ENCODE measurements at regions not wholly inside any gene's neighbourhood (a gene's known extent, or its start where the extent isn't known, plus 50 kb on each side); places are given as distances from the start of the nearest gene placed in this dataset.

DNA sequence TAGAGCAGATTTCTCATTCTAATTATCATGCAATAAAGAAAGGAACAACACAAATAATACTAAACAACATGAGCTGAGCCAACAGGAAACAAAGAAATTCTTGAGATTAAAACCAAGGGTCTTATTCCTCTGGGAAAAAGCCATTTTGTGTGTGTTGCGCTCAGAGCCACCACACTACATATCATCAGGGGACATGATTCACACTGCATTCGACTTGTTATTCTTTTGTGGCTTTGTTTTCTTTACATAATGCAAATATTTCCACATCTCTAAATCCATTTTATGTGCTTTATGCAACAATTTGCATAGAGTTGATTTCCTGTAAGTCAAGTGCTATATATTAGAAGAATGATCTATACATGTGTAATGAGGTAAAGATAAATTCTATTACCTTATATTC, 719.6 kb downstream of the TBC1D32 start (continued):
- TF ChIP-seq, protein P1, sequence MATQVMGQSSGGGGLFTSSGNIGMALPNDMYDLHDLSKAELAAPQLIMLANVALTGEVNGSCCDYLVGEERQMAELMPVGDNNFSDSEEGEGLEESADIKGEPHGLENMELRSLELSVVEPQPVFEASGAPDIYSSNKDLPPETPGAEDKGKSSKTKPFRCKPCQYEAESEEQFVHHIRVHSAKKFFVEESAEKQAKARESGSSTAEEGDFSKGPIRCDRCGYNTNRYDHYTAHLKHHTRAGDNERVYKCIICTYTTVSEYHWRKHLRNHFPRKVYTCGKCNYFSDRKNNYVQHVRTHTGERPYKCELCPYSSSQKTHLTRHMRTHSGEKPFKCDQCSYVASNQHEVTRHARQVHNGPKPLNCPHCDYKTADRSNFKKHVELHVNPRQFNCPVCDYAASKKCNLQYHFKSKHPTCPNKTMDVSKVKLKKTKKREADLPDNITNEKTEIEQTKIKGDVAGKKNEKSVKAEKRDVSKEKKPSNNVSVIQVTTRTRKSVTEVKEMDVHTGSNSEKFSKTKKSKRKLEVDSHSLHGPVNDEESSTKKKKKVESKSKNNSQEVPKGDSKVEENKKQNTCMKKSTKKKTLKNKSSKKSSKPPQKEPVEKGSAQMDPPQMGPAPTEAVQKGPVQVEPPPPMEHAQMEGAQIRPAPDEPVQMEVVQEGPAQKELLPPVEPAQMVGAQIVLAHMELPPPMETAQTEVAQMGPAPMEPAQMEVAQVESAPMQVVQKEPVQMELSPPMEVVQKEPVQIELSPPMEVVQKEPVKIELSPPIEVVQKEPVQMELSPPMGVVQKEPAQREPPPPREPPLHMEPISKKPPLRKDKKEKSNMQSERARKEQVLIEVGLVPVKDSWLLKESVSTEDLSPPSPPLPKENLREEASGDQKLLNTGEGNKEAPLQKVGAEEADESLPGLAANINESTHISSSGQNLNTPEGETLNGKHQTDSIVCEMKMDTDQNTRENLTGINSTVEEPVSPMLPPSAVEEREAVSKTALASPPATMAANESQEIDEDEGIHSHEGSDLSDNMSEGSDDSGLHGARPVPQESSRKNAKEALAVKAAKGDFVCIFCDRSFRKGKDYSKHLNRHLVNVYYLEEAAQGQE (IDR thresholded peaks at IDR 0.05; ENCODE audit: unreplicated experiment): no peak
- TF ChIP-seq EZH2 (IDR thresholded peaks at IDR 0.05; ENCODE audit: low read depth, unreplicated experiment): no peak
- no peak for TF ChIP-seq ZNF331 (CRISPR knock-in tag; IDR thresholded peaks at IDR 0.05; ENCODE audit: low read depth)
- TF ChIP-seq NANOG (IDR thresholded peaks at IDR 0.05; ENCODE audit: borderline replicate concordance): no peak
- no peak for TF ChIP-seq ZNF114 (CRISPR knock-in tag; IDR thresholded peaks at IDR 0.05)
- TF ChIP-seq, protein P2, sequence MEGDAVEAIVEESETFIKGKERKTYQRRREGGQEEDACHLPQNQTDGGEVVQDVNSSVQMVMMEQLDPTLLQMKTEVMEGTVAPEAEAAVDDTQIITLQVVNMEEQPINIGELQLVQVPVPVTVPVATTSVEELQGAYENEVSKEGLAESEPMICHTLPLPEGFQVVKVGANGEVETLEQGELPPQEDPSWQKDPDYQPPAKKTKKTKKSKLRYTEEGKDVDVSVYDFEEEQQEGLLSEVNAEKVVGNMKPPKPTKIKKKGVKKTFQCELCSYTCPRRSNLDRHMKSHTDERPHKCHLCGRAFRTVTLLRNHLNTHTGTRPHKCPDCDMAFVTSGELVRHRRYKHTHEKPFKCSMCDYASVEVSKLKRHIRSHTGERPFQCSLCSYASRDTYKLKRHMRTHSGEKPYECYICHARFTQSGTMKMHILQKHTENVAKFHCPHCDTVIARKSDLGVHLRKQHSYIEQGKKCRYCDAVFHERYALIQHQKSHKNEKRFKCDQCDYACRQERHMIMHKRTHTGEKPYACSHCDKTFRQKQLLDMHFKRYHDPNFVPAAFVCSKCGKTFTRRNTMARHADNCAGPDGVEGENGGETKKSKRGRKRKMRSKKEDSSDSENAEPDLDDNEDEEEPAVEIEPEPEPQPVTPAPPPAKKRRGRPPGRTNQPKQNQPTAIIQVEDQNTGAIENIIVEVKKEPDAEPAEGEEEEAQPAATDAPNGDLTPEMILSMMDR (conservative IDR thresholded peaks at IDR 0.05; ENCODE audit: low read depth in 2 of 2): no peak
- no peak for TF ChIP-seq POLR2AphosphoS5 (IDR thresholded peaks at IDR 0.05; ENCODE audit: low read depth)

- Histone ChIP-seq H3K4me3 (no peak overlapping the region), H3K4me2 (no peak overlapping the region), H2AFZ (peak overlapping the region; percentile 44; the same call in 1 of the 2 replicates), H3F3A (replicated peaks; ENCODE audit: low read depth) (no peaks in the 10 kb centered on the region), H3K79me2 (replicated peaks; ENCODE audit: insufficient read depth) (no peaks in the 10 kb centered on the region), H3K27me3 (ENCODE audit: insufficient read depth) (no peaks in the 10 kb centered on the region), H3K9me2 (ENCODE audit: insufficient read depth) (no peaks in the 10 kb centered on the region), H4K20me1 (replicated peaks; ENCODE audit: insufficient read depth) (no peaks in the 10 kb centered on the region), H3K27ac (ENCODE audit: low read depth) (no peak overlapping the region), H3K36me3 (ENCODE audit: insufficient read depth) (no peaks in the 10 kb centered on the region), H3K4me1 (ENCODE audit: insufficient read depth) (peaks cover 12% of the 10 kb centered on the region; the same call in 1 of the 2 replicates)
- DNase-seq (ENCODE audit: low spot score) (no peak), ATAC-seq (no peak)
- Mint-ChIP-seq H3K27ac (no peak overlapping the region), H3K9me3 (no peaks in the 10 kb centered on the region), H3K36me3 (ENCODE audit: low read depth) (no peaks in the 10 kb centered on the region), H3K27me3 (ENCODE audit: insufficient read depth, low read depth, poor library complexity) (no peaks in the 10 kb centered on the region), H3K4me1 (peaks cover 19% of the 10 kb centered on the region), H3K4me3 (no peak overlapping the region)
- no peak for TF ChIP-seq CREB1 (CRISPR knock-in tag; IDR thresholded peaks at IDR 0.05; ENCODE audit: low read depth)
- TF ChIP-seq, protein P1 (IDR thresholded peaks at IDR 0.05; ENCODE audit: unreplicated experiment): no peak
- TF ChIP-seq, protein P3, sequence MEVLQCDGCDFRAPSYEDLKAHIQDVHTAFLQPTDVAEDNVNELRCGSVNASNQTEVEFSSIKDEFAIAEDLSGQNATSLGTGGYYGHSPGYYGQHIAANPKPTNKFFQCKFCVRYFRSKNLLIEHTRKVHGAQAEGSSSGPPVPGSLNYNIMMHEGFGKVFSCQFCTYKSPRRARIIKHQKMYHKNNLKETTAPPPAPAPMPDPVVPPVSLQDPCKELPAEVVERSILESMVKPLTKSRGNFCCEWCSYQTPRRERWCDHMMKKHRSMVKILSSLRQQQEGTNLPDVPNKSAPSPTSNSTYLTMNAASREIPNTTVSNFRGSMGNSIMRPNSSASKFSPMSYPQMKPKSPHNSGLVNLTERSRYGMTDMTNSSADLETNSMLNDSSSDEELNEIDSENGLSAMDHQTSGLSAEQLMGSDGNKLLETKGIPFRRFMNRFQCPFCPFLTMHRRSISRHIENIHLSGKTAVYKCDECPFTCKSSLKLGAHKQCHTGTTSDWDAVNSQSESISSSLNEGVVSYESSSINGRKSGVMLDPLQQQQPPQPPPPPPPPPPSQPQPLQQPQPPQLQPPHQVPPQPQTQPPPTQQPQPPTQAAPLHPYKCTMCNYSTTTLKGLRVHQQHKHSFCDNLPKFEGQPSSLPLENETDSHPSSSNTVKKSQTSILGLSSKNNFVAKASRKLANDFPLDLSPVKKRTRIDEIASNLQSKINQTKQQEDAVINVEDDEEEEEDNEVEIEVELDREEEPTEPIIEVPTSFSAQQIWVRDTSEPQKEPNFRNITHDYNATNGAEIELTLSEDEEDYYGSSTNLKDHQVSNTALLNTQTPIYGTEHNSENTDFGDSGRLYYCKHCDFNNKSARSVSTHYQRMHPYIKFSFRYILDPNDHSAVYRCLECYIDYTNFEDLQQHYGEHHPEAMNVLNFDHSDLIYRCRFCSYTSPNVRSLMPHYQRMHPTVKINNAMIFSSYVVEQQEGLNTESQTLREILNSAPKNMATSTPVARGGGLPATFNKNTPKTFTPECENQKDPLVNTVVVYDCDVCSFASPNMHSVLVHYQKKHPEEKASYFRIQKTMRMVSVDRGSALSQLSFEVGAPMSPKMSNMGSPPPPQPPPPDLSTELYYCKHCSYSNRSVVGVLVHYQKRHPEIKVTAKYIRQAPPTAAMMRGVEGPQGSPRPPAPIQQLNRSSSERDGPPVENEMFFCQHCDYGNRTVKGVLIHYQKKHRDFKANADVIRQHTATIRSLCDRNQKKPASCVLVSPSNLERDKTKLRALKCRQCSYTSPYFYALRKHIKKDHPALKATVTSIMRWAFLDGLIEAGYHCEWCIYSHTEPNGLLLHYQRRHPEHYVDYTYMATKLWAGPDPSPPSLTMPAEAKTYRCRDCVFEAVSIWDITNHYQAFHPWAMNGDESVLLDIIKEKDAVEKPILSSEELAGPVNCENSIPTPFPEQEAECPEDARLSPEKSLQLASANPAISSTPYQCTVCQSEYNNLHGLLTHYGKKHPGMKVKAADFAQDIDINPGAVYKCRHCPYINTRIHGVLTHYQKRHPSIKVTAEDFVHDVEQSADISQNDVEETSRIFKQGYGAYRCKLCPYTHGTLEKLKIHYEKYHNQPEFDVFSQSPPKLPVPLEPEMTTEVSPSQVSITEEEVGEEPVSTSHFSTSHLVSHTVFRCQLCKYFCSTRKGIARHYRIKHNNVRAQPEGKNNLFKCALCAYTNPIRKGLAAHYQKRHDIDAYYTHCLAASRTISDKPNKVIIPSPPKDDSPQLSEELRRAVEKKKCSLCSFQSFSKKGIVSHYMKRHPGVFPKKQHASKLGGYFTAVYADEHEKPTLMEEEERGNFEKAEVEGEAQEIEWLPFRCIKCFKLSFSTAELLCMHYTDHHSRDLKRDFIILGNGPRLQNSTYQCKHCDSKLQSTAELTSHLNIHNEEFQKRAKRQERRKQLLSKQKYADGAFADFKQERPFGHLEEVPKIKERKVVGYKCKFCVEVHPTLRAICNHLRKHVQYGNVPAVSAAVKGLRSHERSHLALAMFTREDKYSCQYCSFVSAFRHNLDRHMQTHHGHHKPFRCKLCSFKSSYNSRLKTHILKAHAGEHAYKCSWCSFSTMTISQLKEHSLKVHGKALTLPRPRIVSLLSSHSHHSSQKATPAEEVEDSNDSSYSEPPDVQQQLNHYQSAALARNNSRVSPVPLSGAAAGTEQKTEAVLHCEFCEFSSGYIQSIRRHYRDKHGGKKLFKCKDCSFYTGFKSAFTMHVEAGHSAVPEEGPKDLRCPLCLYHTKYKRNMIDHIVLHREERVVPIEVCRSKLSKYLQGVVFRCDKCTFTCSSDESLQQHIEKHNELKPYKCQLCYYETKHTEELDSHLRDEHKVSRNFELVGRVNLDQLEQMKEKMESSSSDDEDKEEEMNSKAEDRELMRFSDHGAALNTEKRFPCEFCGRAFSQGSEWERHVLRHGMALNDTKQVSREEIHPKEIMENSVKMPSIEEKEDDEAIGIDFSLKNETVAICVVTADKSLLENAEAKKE (CRISPR knock-in tag; IDR thresholded peaks at IDR 0.05): no peak
Observed at GRCh38 chr6:120608826-120609225, 725.5 kb downstream of the TBC1D32 start.
